ENCODE measurements at regions not wholly inside any gene's neighbourhood (a gene's known extent, or its start where the extent isn't known, plus 50 kb on each side); places are given as distances from the start of the nearest gene placed in this dataset.
"Not testable (repeated sequence)": the region's sequence is repeated elsewhere in the genome, so short reads cannot be mapped to it uniquely, and the experiment has no call there.

GRCh38 chr5:164312801-164313200 lies 807.4 kb downstream of the MAT2B start:
- no peaks in the 10 kb centered on the region for H3K9me3 ChIP-seq (ENCODE audit: low read length)
- no peak overlapping the region for H3K4me3 ChIP-seq (ENCODE audit: low read length)
- H3K27me3 ChIP-seq (ENCODE audit: insufficient read depth, low read length) = no peaks in the 10 kb centered on the region
- H3K4me1 ChIP-seq (ENCODE audit: insufficient read depth, low read length) = no peaks in the 10 kb centered on the region
- H2AFZ ChIP-seq (ENCODE audit: low read depth, low read length) = no peak overlapping the region
- no peaks in the 10 kb centered on the region for H3K36me3 ChIP-seq (ENCODE audit: insufficient read depth, low read length)

- H3K4me3 ChIP-seq (ENCODE audit: low read length) = no peak overlapping the region
- H3K9me3 ChIP-seq (ENCODE audit: low read length) = no peaks in the 10 kb centered on the region
- H3K4me1 ChIP-seq (ENCODE audit: insufficient read depth, low read length) = no peaks in the 10 kb centered on the region
- no peaks in the 10 kb centered on the region for H3K36me3 ChIP-seq (ENCODE audit: insufficient read depth, low read length)
- no peak overlapping the region for H2AFZ ChIP-seq (ENCODE audit: low read depth, low read length)
- H3K27me3 ChIP-seq (ENCODE audit: insufficient read depth, low read length) = no peaks in the 10 kb centered on the region
These were observed 812.3 kb downstream of the MAT2B start for GRCh38 chr5:164317676-164318075.

GRCh38 chr5:164319161-164319560 lies 813.7 kb downstream of the MAT2B start:
- Histone ChIP-seq H3K4me1 (ENCODE audit: insufficient read depth, low read length) (no peaks in the 10 kb centered on the region), H3K4me3 (ENCODE audit: low read length) (no peak overlapping the region), H3K36me3 (ENCODE audit: insufficient read depth, low read length) (no peaks in the 10 kb centered on the region), H3K9me3 (ENCODE audit: low read length) (no peaks in the 10 kb centered on the region), H2AFZ (ENCODE audit: low read depth, low read length) (no peak overlapping the region), H3K27me3 (ENCODE audit: insufficient read depth, low read length) (no peaks in the 10 kb centered on the region)

- H3K9me3 ChIP-seq (ENCODE audit: low read length) = no peaks in the 10 kb centered on the region
These were observed 818.8 kb downstream of the MAT2B start for GRCh38 chr5:164324239-164324638.

GRCh38 chr5:164326219-164326618 lies 820.8 kb downstream of the MAT2B start:
- H3K27me3 ChIP-seq (ENCODE audit: insufficient read depth, low read length) = no peaks in the 10 kb centered on the region
- no peak overlapping the region for H3K4me3 ChIP-seq (ENCODE audit: low read length)
- H3K4me1 ChIP-seq (ENCODE audit: insufficient read depth, low read length) = no peaks in the 10 kb centered on the region
- H3K9me3 ChIP-seq (ENCODE audit: low read length) = no peaks in the 10 kb centered on the region
- no peaks in the 10 kb centered on the region for H3K36me3 ChIP-seq (ENCODE audit: insufficient read depth, low read length)
- H2AFZ ChIP-seq (ENCODE audit: low read depth, low read length) = no peak overlapping the region

More at GRCh38 chr5:164324239-164324638, 818.8 kb downstream of the MAT2B start:
- no peaks in the 10 kb centered on the region for H3K4me1 ChIP-seq (ENCODE audit: insufficient read depth, low read length)
- H3K27me3 ChIP-seq (ENCODE audit: insufficient read depth, low read length) = no peaks in the 10 kb centered on the region
- H3K4me3 ChIP-seq (ENCODE audit: low read length) = no peak overlapping the region
- no peaks in the 10 kb centered on the region for H3K36me3 ChIP-seq (ENCODE audit: insufficient read depth, low read length)
- no peak overlapping the region for H2AFZ ChIP-seq (ENCODE audit: low read depth, low read length)

- not testable (repeated sequence) for H3K36me3 ChIP-seq (ENCODE audit: insufficient read depth, low read length); H3K4me3 ChIP-seq (ENCODE audit: low read length); H3K9me3 ChIP-seq (ENCODE audit: low read length); H3K27me3 ChIP-seq (ENCODE audit: insufficient read depth, low read length); H3K4me1 ChIP-seq (ENCODE audit: insufficient read depth, low read length); H2AFZ ChIP-seq (ENCODE audit: low read depth, low read length)
These were observed 821.7 kb downstream of the MAT2B start for GRCh38 chr5:164327166-164327565.

GRCh38 chr5:164332349-164333196 lies 827.2 kb downstream of the MAT2B start:
- Histone ChIP-seq H3K4me3 (ENCODE audit: low read length) (no peak overlapping the region), H3K9me3 (ENCODE audit: low read length) (peaks cover 1% of the 10 kb centered on the region), H3K27me3 (ENCODE audit: insufficient read depth, low read length) (no peaks in the 10 kb centered on the region), H3K4me1 (ENCODE audit: insufficient read depth, low read length) (no peaks in the 10 kb centered on the region), H2AFZ (ENCODE audit: low read depth, low read length) (no peak overlapping the region), H3K36me3 (ENCODE audit: insufficient read depth, low read length) (no peaks in the 10 kb centered on the region)

- peaks cover 1% of the 10 kb centered on the region for H3K9me3 ChIP-seq (ENCODE audit: low read length)
- H2AFZ ChIP-seq (ENCODE audit: low read depth, low read length) = no peak overlapping the region
- H3K27me3 ChIP-seq (ENCODE audit: insufficient read depth, low read length) = no peaks in the 10 kb centered on the region
- H3K4me1 ChIP-seq (ENCODE audit: insufficient read depth, low read length) = no peaks in the 10 kb centered on the region
- no peaks in the 10 kb centered on the region for H3K36me3 ChIP-seq (ENCODE audit: insufficient read depth, low read length)
- H3K4me3 ChIP-seq (ENCODE audit: low read length) = no peak overlapping the region
These were observed 830.4 kb downstream of the MAT2B start for GRCh38 chr5:164335837-164336236.

- H2AFZ ChIP-seq (ENCODE audit: low read depth, low read length) = no peak overlapping the region
- H3K4me1 ChIP-seq (ENCODE audit: insufficient read depth, low read length) = no peaks in the 10 kb centered on the region
- H3K4me3 ChIP-seq (ENCODE audit: low read length) = no peak overlapping the region
- H3K36me3 ChIP-seq (ENCODE audit: insufficient read depth, low read length) = no peaks in the 10 kb centered on the region
- H3K9me3 ChIP-seq (ENCODE audit: low read length) = peaks cover 1% of the 10 kb centered on the region
- H3K27me3 ChIP-seq (ENCODE audit: insufficient read depth, low read length) = no peaks in the 10 kb centered on the region
These were observed 830.9 kb downstream of the MAT2B start for GRCh38 chr5:164336276-164336675.

- no peaks in the 10 kb centered on the region for H3K4me1 ChIP-seq (ENCODE audit: insufficient read depth, low read length)
- no peak overlapping the region for H2AFZ ChIP-seq (ENCODE audit: low read depth, low read length)
- no peaks in the 10 kb centered on the region for H3K27me3 ChIP-seq (ENCODE audit: insufficient read depth, low read length)
- peaks cover 1% of the 10 kb centered on the region for H3K9me3 ChIP-seq (ENCODE audit: low read length)
- H3K36me3 ChIP-seq (ENCODE audit: insufficient read depth, low read length) = no peaks in the 10 kb centered on the region
- H3K4me3 ChIP-seq (ENCODE audit: low read length) = no peak overlapping the region
These were observed 831.5 kb downstream of the MAT2B start for GRCh38 chr5:164336906-164337305.

GRCh38 chr5:164341056-164341619 lies 835.7 kb downstream of the MAT2B start:
- H3K4me1 ChIP-seq (ENCODE audit: insufficient read depth, low read length) = no peaks in the 10 kb centered on the region
- no peaks in the 10 kb centered on the region for H3K27me3 ChIP-seq (ENCODE audit: insufficient read depth, low read length)
- H3K9me3 ChIP-seq (ENCODE audit: low read length) = peaks cover under 1% of the 10 kb centered on the region
- no peak overlapping the region for H2AFZ ChIP-seq (ENCODE audit: low read depth, low read length)
- no peak overlapping the region for H3K4me3 ChIP-seq (ENCODE audit: low read length)
- no peaks in the 10 kb centered on the region for H3K36me3 ChIP-seq (ENCODE audit: insufficient read depth, low read length)

- Histone ChIP-seq H3K9me3 (ENCODE audit: low read length) (no peaks in the 10 kb centered on the region), H2AFZ (ENCODE audit: low read depth, low read length) (no peak overlapping the region), H3K36me3 (ENCODE audit: insufficient read depth, low read length) (no peaks in the 10 kb centered on the region), H3K4me1 (ENCODE audit: insufficient read depth, low read length) (no peaks in the 10 kb centered on the region), H3K4me3 (ENCODE audit: low read length) (no peak overlapping the region), H3K27me3 (ENCODE audit: insufficient read depth, low read length) (no peaks in the 10 kb centered on the region)
These were observed 839.9 kb downstream of the MAT2B start for GRCh38 chr5:164345173-164345849.

- Histone ChIP-seq H3K36me3 (ENCODE audit: insufficient read depth, low read length) (no peaks in the 10 kb centered on the region), H3K9me3 (ENCODE audit: low read length) (no peaks in the 10 kb centered on the region), H3K27me3 (ENCODE audit: insufficient read depth, low read length) (no peaks in the 10 kb centered on the region), H3K4me3 (ENCODE audit: low read length) (no peak overlapping the region), H3K4me1 (ENCODE audit: insufficient read depth, low read length) (no peaks in the 10 kb centered on the region), H2AFZ (ENCODE audit: low read depth, low read length) (no peak overlapping the region)
These were observed 840.4 kb downstream of the MAT2B start for GRCh38 chr5:164345853-164346252.

All from neuron (in vitro differentiated cells).